ENCODE measurements at regions not wholly inside any gene's neighbourhood (a gene's known extent, or its start where the extent isn't known, plus 50 kb on each side); places are given as distances from the start of the nearest gene placed in this dataset.

DNA sequence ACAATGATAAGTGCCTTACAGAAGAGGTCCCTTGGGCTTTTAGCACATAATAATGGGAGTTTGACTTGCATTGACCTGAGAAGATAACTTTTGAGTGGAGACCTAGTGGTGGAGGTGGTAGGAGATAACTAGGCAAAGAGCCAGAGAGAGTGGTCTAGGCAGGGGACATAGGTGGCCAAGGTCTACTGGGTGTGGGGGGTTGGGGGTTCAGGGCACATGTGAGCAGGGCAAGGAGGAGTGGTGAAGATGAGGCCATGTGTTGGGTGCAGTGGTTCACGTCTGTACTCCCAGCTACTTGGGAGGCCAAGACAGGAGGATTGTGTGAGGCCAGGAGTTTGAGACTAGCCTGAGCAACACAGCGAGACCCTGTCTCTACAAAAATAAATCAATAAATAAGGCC lies 74.3 kb upstream of the CTNNBL1 start:
- H3K4me1 ChIP-seq: no peaks in the 10 kb centered on the region
- Mint-ChIP-seq H3K4me3 (ENCODE audit: unreplicated experiment) (no peak overlapping the region), H3K4me1 (ENCODE audit: low read depth, unreplicated experiment) (no peaks in the 10 kb centered on the region), H3K27me3 (ENCODE audit: insufficient read depth, unreplicated experiment) (peaks cover 34% of the 10 kb centered on the region), H3K36me3 (ENCODE audit: insufficient read depth, unreplicated experiment) (no peaks in the 10 kb centered on the region), H3K9me3 (ENCODE audit: unreplicated experiment) (no peaks in the 10 kb centered on the region), H3K27ac (ENCODE audit: unreplicated experiment) (no peak overlapping the region)
- H3K27me3 ChIP-seq (replicated peaks; ENCODE audit: control insufficient read depth, insufficient read depth, low read length): no peaks in the 10 kb centered on the region; the same call in 1 of the 2 replicates
- TF ChIP-seq, protein P1, sequence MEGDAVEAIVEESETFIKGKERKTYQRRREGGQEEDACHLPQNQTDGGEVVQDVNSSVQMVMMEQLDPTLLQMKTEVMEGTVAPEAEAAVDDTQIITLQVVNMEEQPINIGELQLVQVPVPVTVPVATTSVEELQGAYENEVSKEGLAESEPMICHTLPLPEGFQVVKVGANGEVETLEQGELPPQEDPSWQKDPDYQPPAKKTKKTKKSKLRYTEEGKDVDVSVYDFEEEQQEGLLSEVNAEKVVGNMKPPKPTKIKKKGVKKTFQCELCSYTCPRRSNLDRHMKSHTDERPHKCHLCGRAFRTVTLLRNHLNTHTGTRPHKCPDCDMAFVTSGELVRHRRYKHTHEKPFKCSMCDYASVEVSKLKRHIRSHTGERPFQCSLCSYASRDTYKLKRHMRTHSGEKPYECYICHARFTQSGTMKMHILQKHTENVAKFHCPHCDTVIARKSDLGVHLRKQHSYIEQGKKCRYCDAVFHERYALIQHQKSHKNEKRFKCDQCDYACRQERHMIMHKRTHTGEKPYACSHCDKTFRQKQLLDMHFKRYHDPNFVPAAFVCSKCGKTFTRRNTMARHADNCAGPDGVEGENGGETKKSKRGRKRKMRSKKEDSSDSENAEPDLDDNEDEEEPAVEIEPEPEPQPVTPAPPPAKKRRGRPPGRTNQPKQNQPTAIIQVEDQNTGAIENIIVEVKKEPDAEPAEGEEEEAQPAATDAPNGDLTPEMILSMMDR (IDR thresholded peaks at IDR 0.05; ENCODE audit: insufficient read depth in 1 of 2, low read depth in 1 of 2, low read length in 1 of 2, severe bottlenecking in 1 of 2, unreplicated experiment in 1 of 2): no peak
- H3K4me3 ChIP-seq (ENCODE audit: low read depth, low read length): no peak overlapping the region
- H3K36me3 ChIP-seq (ENCODE audit: control insufficient read depth, insufficient read depth, low read length): no peaks in the 10 kb centered on the region
- CTCF ChIA-PET: no interaction called here
- H3K9me3 ChIP-seq: peaks cover 7% of the 10 kb centered on the region; the same call in 1 of the 2 replicates
- POLR2A ChIA-PET: no interaction called here
- BruUV-seq (replicated peaks): no TSS peak
- intact Hi-C loops (cut with micrococcal nuclease; ENCODE audit: unreplicated experiment): no loop called here
- no peak for DNase-seq

DNA sequence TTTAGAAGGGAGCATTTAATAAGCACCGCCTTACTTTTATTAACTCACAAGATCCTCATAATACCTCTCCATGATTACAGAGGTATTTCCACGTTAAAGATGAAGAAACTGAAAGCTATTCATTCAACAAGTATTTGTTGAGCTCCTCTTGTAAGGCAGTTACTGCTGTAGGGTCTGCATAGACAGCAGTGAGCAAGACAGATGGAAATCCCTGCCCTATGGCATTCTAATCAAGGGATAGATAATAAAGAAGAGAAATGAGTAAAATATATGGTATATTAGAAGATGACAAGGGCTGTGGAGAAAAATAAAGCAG lies 77.8 kb upstream of the CTNNBL1 start:
- Histone ChIP-seq H3K27me3 (replicated peaks; ENCODE audit: control insufficient read depth, insufficient read depth, low read length) (no peaks in the 10 kb centered on the region; the same call in 1 of the 2 replicates), H3K4me3 (ENCODE audit: low read depth, low read length) (no peak overlapping the region), H3K4me1 (no peaks in the 10 kb centered on the region), H3K36me3 (ENCODE audit: control insufficient read depth, insufficient read depth, low read length) (no peaks in the 10 kb centered on the region), H3K9me3 (peaks cover 11% of the 10 kb centered on the region; the same call in 1 of the 2 replicates)
- H3K36me3 Mint-ChIP-seq (ENCODE audit: insufficient read depth, unreplicated experiment): no peaks in the 10 kb centered on the region
- POLR2A ChIA-PET: no interaction called here
- H3K4me1 Mint-ChIP-seq (ENCODE audit: low read depth, unreplicated experiment): no peaks in the 10 kb centered on the region
- DNase-seq: no peak
- no peak overlapping the region for H3K27ac Mint-ChIP-seq (ENCODE audit: unreplicated experiment)
- BruUV-seq (replicated peaks): no TSS peak
- H3K27me3 Mint-ChIP-seq (ENCODE audit: insufficient read depth, unreplicated experiment): peaks cover 33% of the 10 kb centered on the region
- H3K9me3 Mint-ChIP-seq (ENCODE audit: unreplicated experiment): no peaks in the 10 kb centered on the region
- no peak overlapping the region for H3K4me3 Mint-ChIP-seq (ENCODE audit: unreplicated experiment)
- intact Hi-C loops (cut with micrococcal nuclease; ENCODE audit: unreplicated experiment): no loop called here
- CTCF ChIA-PET: interaction anchor here (0.6 to 1.1 kb wide), 2 partner anchors 11 to 41 kb away, joined by 3 read pairs; no protein-coding TSS in a partner anchor
- TF ChIP-seq, protein P1 (IDR thresholded peaks at IDR 0.05; ENCODE audit: insufficient read depth in 1 of 2, low read depth in 1 of 2, low read length in 1 of 2, severe bottlenecking in 1 of 2, unreplicated experiment in 1 of 2): no peak

DNA sequence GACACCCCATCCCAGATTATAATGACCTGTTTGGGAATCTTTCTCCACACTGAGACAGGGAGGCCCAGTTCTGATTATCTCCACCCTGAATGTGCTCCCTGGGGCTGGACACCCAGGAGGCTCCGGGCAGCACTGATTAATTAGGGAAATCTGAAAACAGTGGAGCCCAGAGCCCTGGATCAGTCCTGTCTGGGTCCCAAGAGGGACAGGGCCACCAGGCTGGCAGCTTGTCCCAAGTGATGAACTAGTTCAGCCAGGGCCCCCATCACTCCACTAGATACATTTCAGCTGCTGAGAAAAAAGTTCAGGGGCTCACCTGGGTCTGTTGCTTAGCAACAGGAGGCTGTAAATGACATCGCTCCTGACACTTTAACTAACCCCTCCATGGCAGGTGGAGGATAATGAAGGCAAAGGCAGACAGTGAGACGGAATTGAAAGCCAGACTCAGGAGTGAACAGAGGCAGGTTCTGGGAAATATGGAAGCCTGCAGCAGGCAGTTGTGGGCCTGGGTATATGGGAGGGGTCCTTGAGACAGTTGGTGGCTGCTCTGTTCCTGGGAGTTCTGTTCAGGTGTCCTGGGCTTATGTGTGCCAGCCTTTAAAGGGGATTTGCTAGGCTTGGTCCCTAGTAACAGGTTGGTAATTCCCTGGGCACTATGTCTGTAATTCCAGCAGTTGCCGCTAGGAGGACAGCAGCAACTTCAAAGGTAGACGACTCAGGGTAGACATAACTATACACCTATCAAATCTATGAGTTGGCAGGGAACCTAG lies 78.3 kb upstream of the CTNNBL1 start:
- Histone ChIP-seq H3K36me3 (ENCODE audit: control insufficient read depth, insufficient read depth, low read length) (no peaks in the 10 kb centered on the region), H3K4me3 (ENCODE audit: low read depth, low read length) (no peak overlapping the region), H3K9me3 (peaks cover 11% of the 10 kb centered on the region; the same call in 1 of the 2 replicates), H3K4me1 (no peaks in the 10 kb centered on the region), H3K27me3 (replicated peaks; ENCODE audit: control insufficient read depth, insufficient read depth, low read length) (no peaks in the 10 kb centered on the region; the same call in 1 of the 2 replicates)
- ChIA-PET CTCF (interaction anchor here (1.1 kb wide), 1 partner anchor 41 kb away, joined by 3 read pairs; no protein-coding TSS in a partner anchor), POLR2A (no interaction called here)
- TF ChIP-seq, protein P1 (IDR thresholded peaks at IDR 0.05; ENCODE audit: insufficient read depth in 1 of 2, low read depth in 1 of 2, low read length in 1 of 2, severe bottlenecking in 1 of 2, unreplicated experiment in 1 of 2): peak; percentile 77 to 94
- H3K27me3 Mint-ChIP-seq (ENCODE audit: insufficient read depth, unreplicated experiment): peaks cover 28% of the 10 kb centered on the region
- H3K4me3 Mint-ChIP-seq (ENCODE audit: unreplicated experiment): no peak overlapping the region
- BruUV-seq (replicated peaks): no TSS peak
- no peaks in the 10 kb centered on the region for H3K9me3 Mint-ChIP-seq (ENCODE audit: unreplicated experiment)
- H3K27ac Mint-ChIP-seq (ENCODE audit: unreplicated experiment): no peak overlapping the region
- H3K36me3 Mint-ChIP-seq (ENCODE audit: insufficient read depth, unreplicated experiment): no peaks in the 10 kb centered on the region
- intact Hi-C loops (cut with micrococcal nuclease; ENCODE audit: unreplicated experiment): no loop called here
- H3K4me1 Mint-ChIP-seq (ENCODE audit: low read depth, unreplicated experiment): no peaks in the 10 kb centered on the region
- peak in 1 of 2 experiments; percentile 47 for DNase-seq

All from Caco-2 (cell line).